ENCODE measurements at regions not wholly inside any gene's neighbourhood (a gene's known extent, or its start where the extent isn't known, plus 50 kb on each side); places are given as distances from the start of the nearest gene placed in this dataset.

GRCh38 chr5:10091701-10092100, 158.0 kb downstream of the ATPSCKMT start (continued):
- TF ChIP-seq, protein P1, sequence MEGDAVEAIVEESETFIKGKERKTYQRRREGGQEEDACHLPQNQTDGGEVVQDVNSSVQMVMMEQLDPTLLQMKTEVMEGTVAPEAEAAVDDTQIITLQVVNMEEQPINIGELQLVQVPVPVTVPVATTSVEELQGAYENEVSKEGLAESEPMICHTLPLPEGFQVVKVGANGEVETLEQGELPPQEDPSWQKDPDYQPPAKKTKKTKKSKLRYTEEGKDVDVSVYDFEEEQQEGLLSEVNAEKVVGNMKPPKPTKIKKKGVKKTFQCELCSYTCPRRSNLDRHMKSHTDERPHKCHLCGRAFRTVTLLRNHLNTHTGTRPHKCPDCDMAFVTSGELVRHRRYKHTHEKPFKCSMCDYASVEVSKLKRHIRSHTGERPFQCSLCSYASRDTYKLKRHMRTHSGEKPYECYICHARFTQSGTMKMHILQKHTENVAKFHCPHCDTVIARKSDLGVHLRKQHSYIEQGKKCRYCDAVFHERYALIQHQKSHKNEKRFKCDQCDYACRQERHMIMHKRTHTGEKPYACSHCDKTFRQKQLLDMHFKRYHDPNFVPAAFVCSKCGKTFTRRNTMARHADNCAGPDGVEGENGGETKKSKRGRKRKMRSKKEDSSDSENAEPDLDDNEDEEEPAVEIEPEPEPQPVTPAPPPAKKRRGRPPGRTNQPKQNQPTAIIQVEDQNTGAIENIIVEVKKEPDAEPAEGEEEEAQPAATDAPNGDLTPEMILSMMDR (IDR thresholded peaks at IDR 0.05; ENCODE audit: low read depth, low read length, missing input control): no peak
- TF ChIP-seq YY1 (IDR thresholded peaks at IDR 0.05) (no peak), ZBTB33 (IDR thresholded peaks at IDR 0.05) (no peak), JUND (IDR thresholded peaks at IDR 0.05) (no peak), RXRA (IDR thresholded peaks at IDR 0.05) (no peak), NR2F2 (IDR thresholded peaks at IDR 0.05) (no peak), TAF1 (conservative IDR thresholded peaks at IDR 0.05) (no peak)

- no peak for DNase-seq (ENCODE audit: low spot score)
- WGBS: 65% methylated on average over 2 of the region's 2 CpGs
- H3K27ac ChIP-seq (ENCODE audit: low read depth in 1 of 2, low read length in 2 of 2): no peak overlapping the region
- peaks cover 0 to 8% (median 2%) of the 10 kb centered on the region in 4 donors for H3K9me3 ChIP-seq (ENCODE audit: control insufficient read depth in 4 of 4, low read length in 3 of 4)
- no peaks in the 10 kb centered on the region for H3K27me3 ChIP-seq (ENCODE audit: control insufficient read depth in 4 of 4, insufficient read depth in 4 of 4, low read length in 3 of 4)
- no peaks in the 10 kb centered on the region for H3K36me3 ChIP-seq (ENCODE audit: control insufficient read depth in 4 of 4, insufficient read depth in 3 of 4, low read depth in 1 of 4, low read length in 3 of 4)
- TF ChIP-seq ZBTB33 (IDR thresholded peaks at IDR 0.05): no peak
- no peak for TF ChIP-seq GABPA (IDR thresholded peaks at IDR 0.05 in 1 of 2, conservative IDR thresholded peaks at IDR 0.05 in 1 of 2)
- no peak for TF ChIP-seq TAF1 (conservative IDR thresholded peaks at IDR 0.05)
- TF ChIP-seq SP1 (IDR thresholded peaks at IDR 0.05): no peak
- TF ChIP-seq MAX (IDR thresholded peaks at IDR 0.05): no peak
- TF ChIP-seq NR2F2 (IDR thresholded peaks at IDR 0.05): no peak
- TF ChIP-seq HNF4G (IDR thresholded peaks at IDR 0.05): no peak
- TF ChIP-seq YY1 (IDR thresholded peaks at IDR 0.05): no peak
- TF ChIP-seq ATF3 (IDR thresholded peaks at IDR 0.05): no peak
- TF ChIP-seq RAD21 (IDR thresholded peaks at IDR 0.05): no peak
- no peak for TF ChIP-seq EGR1 (IDR thresholded peaks at IDR 0.05; ENCODE audit: low read depth in 2 of 2)
- H3K4me1 ChIP-seq (ENCODE audit: control insufficient read depth in 4 of 4, insufficient read depth in 4 of 4, low read length in 3 of 4): no peaks in the 10 kb centered on the region
- no peak overlapping the region for H3K4me3 ChIP-seq (ENCODE audit: low read depth in 1 of 3, low read length in 3 of 3)
- no peak overlapping the region for H3K9ac ChIP-seq (ENCODE audit: low read depth in 1 of 2, low read length in 2 of 2)
Measured at GRCh38 chr5:10090074-10090473, 159.6 kb downstream of the ATPSCKMT start.

DNA sequence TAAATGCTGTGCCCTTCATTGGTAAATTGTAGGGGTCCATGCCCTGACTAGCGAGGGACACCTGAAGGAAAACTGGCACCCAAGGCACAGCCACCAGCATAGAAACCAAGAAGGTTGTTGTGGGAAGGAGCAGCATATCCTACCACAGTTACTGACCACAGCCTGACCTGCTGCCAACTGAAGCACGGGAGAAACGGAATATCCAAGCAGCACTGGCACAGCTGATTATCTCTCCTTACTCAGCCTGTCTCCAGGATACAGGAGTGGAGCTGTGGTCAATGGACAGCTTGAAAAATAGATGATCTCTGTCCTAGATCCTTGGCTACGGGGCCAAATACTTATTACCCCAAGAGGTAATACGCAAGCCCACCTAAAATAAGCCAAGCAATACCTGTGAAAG, 164.5 kb downstream of the ATPSCKMT start:
- no peak overlapping the region for H3K4me3 ChIP-seq (ENCODE audit: low read depth in 1 of 3, low read length in 3 of 3)
- no peak for TF ChIP-seq HNF4G (IDR thresholded peaks at IDR 0.05)
- TF ChIP-seq TAF1 (conservative IDR thresholded peaks at IDR 0.05): no peak
- TF ChIP-seq, protein P2, sequence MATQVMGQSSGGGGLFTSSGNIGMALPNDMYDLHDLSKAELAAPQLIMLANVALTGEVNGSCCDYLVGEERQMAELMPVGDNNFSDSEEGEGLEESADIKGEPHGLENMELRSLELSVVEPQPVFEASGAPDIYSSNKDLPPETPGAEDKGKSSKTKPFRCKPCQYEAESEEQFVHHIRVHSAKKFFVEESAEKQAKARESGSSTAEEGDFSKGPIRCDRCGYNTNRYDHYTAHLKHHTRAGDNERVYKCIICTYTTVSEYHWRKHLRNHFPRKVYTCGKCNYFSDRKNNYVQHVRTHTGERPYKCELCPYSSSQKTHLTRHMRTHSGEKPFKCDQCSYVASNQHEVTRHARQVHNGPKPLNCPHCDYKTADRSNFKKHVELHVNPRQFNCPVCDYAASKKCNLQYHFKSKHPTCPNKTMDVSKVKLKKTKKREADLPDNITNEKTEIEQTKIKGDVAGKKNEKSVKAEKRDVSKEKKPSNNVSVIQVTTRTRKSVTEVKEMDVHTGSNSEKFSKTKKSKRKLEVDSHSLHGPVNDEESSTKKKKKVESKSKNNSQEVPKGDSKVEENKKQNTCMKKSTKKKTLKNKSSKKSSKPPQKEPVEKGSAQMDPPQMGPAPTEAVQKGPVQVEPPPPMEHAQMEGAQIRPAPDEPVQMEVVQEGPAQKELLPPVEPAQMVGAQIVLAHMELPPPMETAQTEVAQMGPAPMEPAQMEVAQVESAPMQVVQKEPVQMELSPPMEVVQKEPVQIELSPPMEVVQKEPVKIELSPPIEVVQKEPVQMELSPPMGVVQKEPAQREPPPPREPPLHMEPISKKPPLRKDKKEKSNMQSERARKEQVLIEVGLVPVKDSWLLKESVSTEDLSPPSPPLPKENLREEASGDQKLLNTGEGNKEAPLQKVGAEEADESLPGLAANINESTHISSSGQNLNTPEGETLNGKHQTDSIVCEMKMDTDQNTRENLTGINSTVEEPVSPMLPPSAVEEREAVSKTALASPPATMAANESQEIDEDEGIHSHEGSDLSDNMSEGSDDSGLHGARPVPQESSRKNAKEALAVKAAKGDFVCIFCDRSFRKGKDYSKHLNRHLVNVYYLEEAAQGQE (IDR thresholded peaks at IDR 0.05): no peak
- TF ChIP-seq FOXA2 (IDR thresholded peaks at IDR 0.05): no peak
- TF ChIP-seq SP1 (IDR thresholded peaks at IDR 0.05): no peak
- TF ChIP-seq NR2F2 (IDR thresholded peaks at IDR 0.05): no peak
- no peak for TF ChIP-seq MAX (IDR thresholded peaks at IDR 0.05)

More for the DNA sequence above, 164.5 kb downstream of the ATPSCKMT start:
- no peaks in the 10 kb centered on the region for H3K36me3 ChIP-seq (ENCODE audit: control insufficient read depth in 4 of 4, insufficient read depth in 3 of 4, low read depth in 1 of 4, low read length in 3 of 4)
- no peaks in the 10 kb centered on the region for H3K4me1 ChIP-seq (ENCODE audit: control insufficient read depth in 4 of 4, insufficient read depth in 4 of 4, low read length in 3 of 4)
- H3K9me3 ChIP-seq (ENCODE audit: control insufficient read depth in 4 of 4, low read length in 3 of 4): peaks cover 0 to 4% (median 2%) of the 10 kb centered on the region in 4 donors
- WGBS: 79% methylated on average over 5 of the region's 5 CpGs
- DNase-seq (ENCODE audit: low spot score): no peak
- no peak overlapping the region for H3K9ac ChIP-seq (ENCODE audit: low read depth in 1 of 2, low read length in 2 of 2)
- no peak overlapping the region for H3K27ac ChIP-seq (ENCODE audit: low read depth in 1 of 2, low read length in 2 of 2)
- no peaks in the 10 kb centered on the region for H3K27me3 ChIP-seq (ENCODE audit: control insufficient read depth in 4 of 4, insufficient read depth in 4 of 4, low read length in 3 of 4)
